Activated CD4-positive, alpha-beta T cell treated with anti-CD3 and anti-CD28 coated beads, Interleukin-2, amount 50 U/mL, for 48 hours (primary cell): ENCODE measurements at regions not wholly inside any gene's neighbourhood (a gene's known extent, or its start where the extent isn't known, plus 50 kb on each side); places are given as distances from the start of the nearest gene placed in this dataset.

Source experiments
- DNase-seq, 2 experiments: peaks; one replicate each; pipeline ENCODE4 v3.0.0-alpha.2; 2020

DNA sequence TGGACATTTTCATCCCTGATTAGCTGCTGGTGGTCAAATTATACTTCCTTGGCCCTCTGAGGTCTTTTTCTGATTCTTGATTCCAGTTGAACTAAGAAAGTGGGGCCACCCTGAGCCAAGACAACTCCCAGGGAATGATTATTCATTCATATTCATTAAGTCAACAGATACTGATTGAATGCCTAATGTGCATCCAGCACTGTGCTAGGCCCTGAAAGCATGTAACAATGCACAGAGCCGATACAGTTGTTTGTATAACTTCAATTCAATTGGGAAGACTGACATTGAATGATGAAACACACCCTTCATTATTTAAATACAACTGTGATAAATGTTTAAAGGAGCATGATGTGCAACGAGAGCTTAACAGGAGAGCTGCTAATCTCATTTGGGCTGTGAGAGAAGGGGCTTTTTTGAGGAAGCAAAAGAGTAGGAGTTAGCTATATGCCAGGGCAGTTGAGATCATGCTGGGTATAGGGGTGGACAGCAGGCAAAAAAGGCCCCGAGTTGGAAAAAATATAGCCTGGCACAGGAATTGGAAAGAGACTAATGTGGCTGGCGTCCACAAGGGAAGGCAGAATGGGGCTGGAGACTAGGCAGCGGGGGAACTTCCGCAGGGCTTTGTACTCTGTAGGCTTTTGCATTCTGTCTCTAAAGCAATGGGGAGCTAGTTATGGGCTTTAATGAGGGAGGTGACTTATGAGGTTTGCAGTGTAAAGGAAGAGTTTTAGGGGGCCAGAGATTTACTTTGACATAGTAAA is 57.2 kb upstream of the ACVR1 start:
- DNase-seq, result no peak

DNA sequence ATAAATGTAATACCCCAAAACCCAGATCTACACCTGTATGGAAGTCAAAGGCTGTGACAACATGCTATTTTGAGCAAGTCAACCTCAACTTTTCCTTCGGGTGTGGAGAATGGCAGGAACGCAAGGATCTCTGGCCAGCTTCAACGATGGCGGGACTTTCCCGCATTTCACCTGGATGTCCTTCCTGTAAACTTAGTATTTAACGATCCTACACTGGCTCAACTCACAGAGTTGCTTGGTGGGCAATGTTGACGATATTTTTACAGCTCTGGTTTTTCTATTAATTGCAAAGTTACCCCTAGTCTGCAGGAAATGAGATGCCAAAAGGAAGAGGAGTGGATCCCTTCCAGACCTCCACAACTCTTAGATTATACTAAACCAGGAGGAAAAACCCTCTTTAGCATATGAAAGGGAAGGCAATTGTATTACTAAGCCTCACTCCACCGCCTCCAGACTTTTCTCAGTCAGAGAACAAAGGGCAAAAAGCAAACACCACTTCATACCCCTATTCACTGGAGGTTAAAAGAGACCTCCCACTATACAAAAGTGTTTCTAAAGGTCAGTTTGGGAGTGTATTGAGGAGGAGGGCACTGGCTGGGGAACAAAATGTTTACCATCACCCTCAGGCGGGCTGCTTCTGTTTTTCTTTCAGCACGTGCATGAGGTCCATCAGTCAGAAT is 56.5 kb upstream of the ACVR1 start:
- DNase-seq, result no peak

DNA sequence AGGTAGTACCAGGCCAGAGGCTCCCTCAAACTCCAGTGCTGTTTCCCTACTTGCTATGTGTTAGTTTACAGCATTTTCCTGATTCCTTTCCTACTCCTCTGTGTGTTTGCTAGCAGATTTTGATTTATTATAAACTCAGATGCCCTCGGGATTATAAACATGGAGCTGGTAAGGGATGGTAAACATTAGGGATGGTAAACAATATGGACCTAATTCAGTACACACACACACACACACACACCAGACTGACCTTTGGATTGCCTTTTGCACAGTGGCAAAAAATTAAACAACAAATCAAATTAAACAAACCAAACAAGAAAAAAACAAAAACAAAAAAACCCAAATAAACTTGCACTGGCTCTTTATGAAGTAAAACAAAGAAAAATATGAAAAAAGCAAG is 55.4 kb upstream of the ACVR1 start:
- no peak for DNase-seq

DNA sequence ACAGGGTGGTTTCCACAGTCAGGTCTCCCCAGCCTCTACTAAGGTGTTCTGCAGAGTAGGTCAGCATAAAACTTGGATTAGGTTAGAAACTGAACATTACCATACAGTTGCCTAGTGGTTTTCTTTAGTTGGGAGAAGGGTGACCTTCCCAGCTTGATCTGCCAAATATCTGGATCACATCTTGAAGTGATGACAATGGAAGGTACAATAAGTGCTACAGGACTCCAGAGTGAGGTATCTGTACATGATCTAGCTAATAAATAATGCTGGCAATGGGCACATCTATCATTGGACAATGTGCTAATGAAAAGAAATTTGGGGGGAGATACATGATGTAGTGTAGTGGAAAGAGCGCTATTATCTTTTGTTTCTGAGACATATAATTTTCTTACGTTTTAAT is 54.6 kb upstream of the ACVR1 start:
- DNase-seq, result no peak

GRCh38 chr2:157929871-157930667 is 53.9 kb upstream of the ACVR1 start:
- DNase-seq, result no peak

DNA sequence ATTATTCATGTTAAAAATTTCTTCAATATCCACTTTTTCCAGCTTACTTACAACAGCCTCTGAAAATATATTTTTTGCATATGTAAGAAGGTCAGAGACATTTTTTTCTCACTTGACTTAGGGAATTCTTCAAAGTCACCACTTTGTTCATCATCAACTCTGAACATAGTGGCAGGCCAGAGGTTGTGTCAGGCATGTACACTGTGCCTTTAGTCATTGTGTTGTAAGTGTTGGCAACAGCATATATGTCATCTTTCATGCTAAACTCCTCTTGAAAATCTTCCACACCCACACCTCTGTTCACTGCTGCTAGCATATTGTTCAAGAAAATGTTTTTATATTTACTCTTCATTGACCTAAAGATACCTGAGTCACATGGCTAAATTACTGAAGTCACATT is 52.2 kb upstream of the ACVR1 start:
- no peak for DNase-seq

- DNase-seq, result no peak
Measured at GRCh38 chr2:157927155-157927554, 51.0 kb upstream of the ACVR1 start.
